ENCODE measurements at regions not wholly inside any gene's neighbourhood (a gene's known extent, or its start where the extent isn't known, plus 50 kb on each side); places are given as distances from the start of the nearest gene placed in this dataset.

DNA sequence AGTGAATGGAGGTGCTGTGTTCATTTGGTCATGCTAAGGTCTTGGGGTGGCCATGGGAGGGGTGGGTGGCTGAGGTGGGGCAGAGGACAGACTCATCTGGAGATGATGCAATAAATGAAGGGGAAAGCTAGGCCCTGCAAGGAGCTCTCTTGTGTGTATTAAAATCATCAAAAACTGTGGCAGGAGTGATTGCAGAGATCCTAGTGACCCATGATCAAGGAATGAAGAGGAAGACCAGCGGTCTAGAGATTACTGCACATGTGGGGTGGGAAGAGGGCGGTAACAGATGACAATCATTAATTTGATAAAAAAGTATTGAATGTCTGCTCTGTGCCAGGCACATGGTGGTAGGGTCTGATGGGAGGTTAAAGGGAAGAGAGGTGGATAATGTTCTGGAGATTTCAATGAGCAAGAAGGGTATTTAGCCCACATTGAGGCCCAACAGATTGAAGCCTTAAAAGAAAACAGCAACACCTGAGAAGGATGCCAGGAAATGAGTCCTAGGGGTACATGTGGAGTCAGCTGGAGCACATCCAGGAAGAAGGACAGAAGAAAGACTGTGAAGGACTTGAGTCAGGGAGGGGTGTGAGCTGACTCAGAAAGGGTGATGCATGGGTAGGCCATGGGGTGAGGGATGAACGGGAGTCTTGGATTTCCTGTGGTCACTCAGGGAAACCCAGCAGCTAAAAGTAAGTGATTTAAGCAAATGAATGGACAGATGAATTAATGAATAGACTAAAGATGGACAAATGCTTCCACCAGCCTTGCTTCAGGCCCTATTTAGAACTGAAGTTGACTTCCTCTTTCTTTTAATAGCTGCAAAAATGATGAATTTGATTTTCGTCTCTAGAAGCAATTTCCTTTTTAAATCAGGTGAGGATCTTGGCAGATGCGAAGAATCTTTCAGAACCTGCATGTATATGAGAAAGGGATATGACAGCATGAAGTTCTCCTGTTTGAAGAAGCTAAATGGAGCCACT lies 83.1 kb upstream of the IGFBP3 start:
- no peak for DNase-seq
- in situ Hi-C loops (cut with MboI; ENCODE audit: low sequenced_read_pairs in 4 of 4) = no loop called here
- no peaks in the 10 kb centered on the region for H3K9me3 ChIP-seq
- H3K27ac ChIP-seq = no peak overlapping the region
- no peaks in the 10 kb centered on the region for H3K36me3 ChIP-seq
- ATAC-seq = no peak
- H3K27me3 ChIP-seq = no peaks in the 10 kb centered on the region
- no peak for TF ChIP-seq POLR2A (IDR thresholded peaks at IDR 0.05)
- TF ChIP-seq, protein P1, sequence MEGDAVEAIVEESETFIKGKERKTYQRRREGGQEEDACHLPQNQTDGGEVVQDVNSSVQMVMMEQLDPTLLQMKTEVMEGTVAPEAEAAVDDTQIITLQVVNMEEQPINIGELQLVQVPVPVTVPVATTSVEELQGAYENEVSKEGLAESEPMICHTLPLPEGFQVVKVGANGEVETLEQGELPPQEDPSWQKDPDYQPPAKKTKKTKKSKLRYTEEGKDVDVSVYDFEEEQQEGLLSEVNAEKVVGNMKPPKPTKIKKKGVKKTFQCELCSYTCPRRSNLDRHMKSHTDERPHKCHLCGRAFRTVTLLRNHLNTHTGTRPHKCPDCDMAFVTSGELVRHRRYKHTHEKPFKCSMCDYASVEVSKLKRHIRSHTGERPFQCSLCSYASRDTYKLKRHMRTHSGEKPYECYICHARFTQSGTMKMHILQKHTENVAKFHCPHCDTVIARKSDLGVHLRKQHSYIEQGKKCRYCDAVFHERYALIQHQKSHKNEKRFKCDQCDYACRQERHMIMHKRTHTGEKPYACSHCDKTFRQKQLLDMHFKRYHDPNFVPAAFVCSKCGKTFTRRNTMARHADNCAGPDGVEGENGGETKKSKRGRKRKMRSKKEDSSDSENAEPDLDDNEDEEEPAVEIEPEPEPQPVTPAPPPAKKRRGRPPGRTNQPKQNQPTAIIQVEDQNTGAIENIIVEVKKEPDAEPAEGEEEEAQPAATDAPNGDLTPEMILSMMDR (IDR thresholded peaks at IDR 0.05 in 4 of 5, conservative IDR thresholded peaks at IDR 0.05 in 1 of 5) = no peak
- intact Hi-C loops (cut with DNase I; ENCODE audit: low total_unique reads) = no loop called here
- H3K4me1 ChIP-seq = no peaks in the 10 kb centered on the region
- H3K4me3 ChIP-seq = no peak overlapping the region

DNA sequence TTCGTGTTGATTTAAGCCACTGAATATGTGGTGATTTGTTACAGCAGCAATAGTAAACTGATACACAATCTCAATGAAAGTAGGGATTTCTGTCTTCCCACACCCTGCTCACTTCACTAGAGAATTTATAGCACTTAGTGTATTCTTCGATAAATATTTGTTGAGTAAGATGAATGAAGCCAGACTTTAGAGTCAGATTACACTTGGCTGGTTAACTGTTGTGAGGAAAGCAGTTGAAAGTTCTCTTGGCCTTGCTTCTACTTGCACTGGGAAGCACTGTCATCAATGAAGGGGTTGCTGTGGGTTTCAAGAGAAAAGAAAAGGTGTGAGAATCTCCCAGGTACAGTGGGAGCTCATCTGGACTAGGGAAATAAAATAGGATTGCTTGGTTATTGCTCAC lies 82.1 kb upstream of the IGFBP3 start:
- H3K36me3 ChIP-seq = no peaks in the 10 kb centered on the region
- H3K4me3 ChIP-seq = no peak overlapping the region
- H3K4me1 ChIP-seq = no peaks in the 10 kb centered on the region
- intact Hi-C loops (cut with DNase I; ENCODE audit: low total_unique reads) (no loop called here), in situ Hi-C loops (cut with MboI; ENCODE audit: low sequenced_read_pairs in 4 of 4) (no loop called here)
- H3K27me3 ChIP-seq = no peaks in the 10 kb centered on the region
- ATAC-seq = no peak
- no peak for TF ChIP-seq POLR2A (IDR thresholded peaks at IDR 0.05)
- TF ChIP-seq, protein P1 (IDR thresholded peaks at IDR 0.05 in 4 of 5, conservative IDR thresholded peaks at IDR 0.05 in 1 of 5) = no peak
- H3K9me3 ChIP-seq = no peaks in the 10 kb centered on the region
- DNase-seq = no peak
- H3K27ac ChIP-seq = no peak overlapping the region

DNA sequence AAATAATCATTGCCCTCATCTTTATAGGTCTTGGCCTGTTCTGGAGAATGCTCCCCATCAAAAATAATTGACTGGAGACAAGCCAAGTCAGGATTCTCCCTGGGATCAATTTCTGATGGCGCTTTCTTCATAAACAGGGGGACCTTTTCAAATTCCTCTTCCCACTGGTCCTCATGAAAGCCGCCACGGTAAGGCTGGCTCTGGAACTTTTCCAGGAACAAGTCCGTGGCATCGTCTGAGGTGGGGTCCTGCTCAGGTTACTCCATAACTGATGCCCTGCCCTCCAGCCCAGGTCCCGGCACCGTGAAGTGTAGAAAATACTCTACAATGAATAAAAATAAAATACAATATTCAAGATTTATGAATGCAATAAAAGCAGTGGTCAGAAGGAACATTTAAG lies 79.4 kb upstream of the IGFBP3 start:
- Histone ChIP-seq H3K4me1 (no peaks in the 10 kb centered on the region), H3K27me3 (no peaks in the 10 kb centered on the region), H3K36me3 (no peaks in the 10 kb centered on the region), H3K9me3 (no peaks in the 10 kb centered on the region), H3K4me3 (no peak overlapping the region), H3K27ac (no peak overlapping the region)
- in situ Hi-C loops (cut with MboI; ENCODE audit: low sequenced_read_pairs in 4 of 4) (no loop called here), intact Hi-C loops (cut with DNase I; ENCODE audit: low total_unique reads) (no loop called here)
- DNase-seq (no peak), ATAC-seq (no peak)
- no peak for TF ChIP-seq POLR2A (IDR thresholded peaks at IDR 0.05)
- TF ChIP-seq, protein P1 (IDR thresholded peaks at IDR 0.05 in 4 of 5, conservative IDR thresholded peaks at IDR 0.05 in 1 of 5) = no peak

DNA sequence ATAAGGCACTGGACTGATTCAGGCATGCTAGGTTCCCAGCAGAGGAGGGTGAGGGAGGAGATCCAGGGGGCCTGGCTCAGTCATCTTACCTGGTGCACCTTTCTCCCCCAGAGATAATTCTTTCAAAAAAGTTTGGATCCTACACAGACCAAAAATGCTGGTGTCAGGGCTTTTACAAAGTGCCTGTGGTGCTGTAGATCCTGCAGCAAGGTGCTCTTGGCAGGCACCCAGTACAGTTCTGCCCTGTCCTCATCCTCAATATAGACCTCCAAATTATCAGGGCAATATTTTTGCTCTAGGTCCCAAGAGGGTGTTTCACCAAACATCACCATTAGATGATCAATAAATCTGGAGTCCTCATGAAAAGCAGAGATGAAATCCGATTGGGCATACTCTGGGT lies 78.5 kb upstream of the IGFBP3 start:
- ATAC-seq = no peak
- no peaks in the 10 kb centered on the region for H3K36me3 ChIP-seq
- in situ Hi-C loops (cut with MboI; ENCODE audit: low sequenced_read_pairs in 4 of 4) = no loop called here
- DNase-seq = no peak
- intact Hi-C loops (cut with DNase I; ENCODE audit: low total_unique reads) = no loop called here
- no peaks in the 10 kb centered on the region for H3K4me1 ChIP-seq
- H3K4me3 ChIP-seq = no peak overlapping the region
- no peak for TF ChIP-seq POLR2A (IDR thresholded peaks at IDR 0.05)
- TF ChIP-seq, protein P1 (IDR thresholded peaks at IDR 0.05 in 4 of 5, conservative IDR thresholded peaks at IDR 0.05 in 1 of 5) = no peak
- no peak overlapping the region for H3K27ac ChIP-seq
- H3K27me3 ChIP-seq = no peaks in the 10 kb centered on the region
- H3K9me3 ChIP-seq = no peaks in the 10 kb centered on the region
